Loucy (cell line): ENCODE measurements at regions not wholly inside any gene's neighbourhood (a gene's known extent, or its start where the extent isn't known, plus 50 kb on each side); places are given as distances from the start of the nearest gene placed in this dataset.

Experiments used
- CTCF ChIP-seq: fragments of 200-600 bp; sonication (generic); conservative IDR thresholded peaks from 2 replicates; pipeline ENCODE4 v1.5.1; 2014; ENCODE audit warnings: mild to moderate bottlenecking, antibody characterized with exemption, low read length
- EZH2phosphoT487 ChIP-seq: fragments of 200-600 bp; IDR thresholded peaks from 2 replicates; pipeline ENCODE4 v1.6.1; 2018; ENCODE audit warnings: antibody characterized with exemption, mild to moderate bottlenecking, moderate library complexity, borderline replicate concordance

GRCh38 chr5:44539602-44539919 lies 150.3 kb upstream of the FGF10 start:
- no peak for TF ChIP-seq CTCF
- TF ChIP-seq EZH2phosphoT487, result no peak
